Natural killer cell (primary cell): ENCODE measurements at regions not wholly inside any gene's neighbourhood (a gene's known extent, or its start where the extent isn't known, plus 50 kb on each side); places are given as distances from the start of the nearest gene placed in this dataset.

Experiments
- ATAC-seq, 3 donors: fragments of 150-1000 bp in 2 of 3; fragments of 200-7000 bp in 1 of 3; cut with Tn5 transposase; 1 replicate in 1 of 3; 2 replicates in 2 of 3; pipeline ENCODE4 v1.10.0; 2021; ENCODE audit warnings: mild to moderate bottlenecking in 2 of 3, moderate library complexity in 2 of 3
- DNase-seq, 2 donors: peaks; one replicate each; pipeline versions ENCODE4 v3.0.0 to v3.0.0-alpha.2; 2013 to 2021; ENCODE audit warnings: mixed read lengths in 1 of 2
- H3K27ac ChIP-seq: one replicate; pipeline ENCODE4 v1.5.1; 2013; ENCODE audit warnings: mild to moderate bottlenecking, low read length
- H3K27me3 ChIP-seq: one replicate; pipeline ENCODE4 v1.6.1; 2013; ENCODE audit warnings: low read length; ENCODE audit not compliant: control insufficient read depth, insufficient read depth
- H3K36me3 ChIP-seq: one replicate; pipeline ENCODE4 v1.6.1; 2013; ENCODE audit warnings: low read length; ENCODE audit not compliant: control insufficient read depth, insufficient read depth
- H3K4me1 ChIP-seq: one replicate; pipeline ENCODE4 v1.6.1; 2013; ENCODE audit warnings: low read length; ENCODE audit not compliant: control insufficient read depth, insufficient read depth
- H3K4me3 ChIP-seq: one replicate; pipeline ENCODE4 v1.5.1; 2013; ENCODE audit warnings: low read length
- H3K9me3 ChIP-seq: one replicate; pipeline ENCODE4 v1.6.1; 2013; ENCODE audit warnings: low read length; ENCODE audit not compliant: control insufficient read depth, insufficient read depth
- H3K27ac Mint-ChIP-seq, 2 donors: one replicate each; pipeline ENCODE4 v1.8.0; 2022; ENCODE audit warnings: mild to moderate bottlenecking in 2 of 2, mixed read lengths in 2 of 2, moderate library complexity in 1 of 2
- H3K27me3 Mint-ChIP-seq, 2 donors: one replicate each; pipeline ENCODE4 v1.8.0; 2022; ENCODE audit warnings: low read depth in 2 of 2, mixed read lengths in 2 of 2
- H3K36me3 Mint-ChIP-seq: one replicate; pipeline ENCODE4 v1.8.0; 2022; ENCODE audit warnings: mixed read lengths
- H3K4me1 Mint-ChIP-seq, 2 donors: one replicate each; pipeline ENCODE4 v1.8.0; 2022; ENCODE audit warnings: mixed read lengths in 2 of 2
- H3K4me3 Mint-ChIP-seq: one replicate; pipeline ENCODE4 v1.8.0; 2022; ENCODE audit warnings: mild to moderate bottlenecking, moderate library complexity, mixed read lengths
- H3K9me3 Mint-ChIP-seq, 2 donors: one replicate each; pipeline ENCODE4 v1.8.0; 2022; ENCODE audit warnings: mixed read lengths in 2 of 2
- WGBS: methylation state at CpG from one replicate; pipeline ENCODE4 v1.1.7; 2013; ENCODE audit warnings: missing lambda C conversion rate; ENCODE audit not compliant: insufficient coverage; 5-methylcytosine and 5-hydroxymethylcytosine counted together
- intact Hi-C: fragments of 100-400 bp; cut with micrococcal nuclease; formaldehyde crosslinking; loops from one replicate; pipeline ENCODE4 v1.14.2; 2022
- TF ChIP-seq, protein P1 (sequence below): fragments of 200-600 bp; IDR thresholded peaks from one replicate; pipeline ENCODE4 v1.8.0; 2022; ENCODE audit warnings: antibody characterized with exemption

DNA sequence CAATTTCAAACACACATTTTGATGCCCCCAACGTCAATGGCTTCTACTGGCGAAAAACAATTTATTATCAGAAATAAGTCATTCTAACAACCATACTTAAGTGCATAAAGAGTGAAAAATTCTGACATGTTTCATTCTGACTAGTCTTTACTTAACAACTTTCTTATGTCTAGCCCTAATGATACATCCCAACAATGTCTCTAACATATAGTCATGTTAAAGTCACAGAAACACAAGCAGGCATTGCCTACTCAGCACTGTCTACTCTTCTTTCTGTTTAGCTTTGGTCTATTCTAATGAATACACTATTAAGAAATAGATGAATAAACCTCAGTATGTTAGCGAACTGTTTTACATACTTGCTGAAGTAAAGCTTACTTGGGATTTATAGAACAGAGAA lies 105.8 kb upstream of the DUSP10 start:
- Mint-ChIP-seq H3K4me1 (no peaks in the 10 kb centered on the region), H3K27ac (no peak overlapping the region), H3K36me3 (no peaks in the 10 kb centered on the region), H3K27me3 (no peaks in the 10 kb centered on the region), H3K9me3 (no peaks in the 10 kb centered on the region), H3K4me3 (no peak overlapping the region)
- Histone ChIP-seq H3K4me3 (no peak overlapping the region), H3K27me3 (no peaks in the 10 kb centered on the region), H3K4me1 (no peaks in the 10 kb centered on the region), H3K36me3 (no peaks in the 10 kb centered on the region), H3K27ac (no peak overlapping the region), H3K9me3 (no peaks in the 10 kb centered on the region)
- TF ChIP-seq, protein P1, sequence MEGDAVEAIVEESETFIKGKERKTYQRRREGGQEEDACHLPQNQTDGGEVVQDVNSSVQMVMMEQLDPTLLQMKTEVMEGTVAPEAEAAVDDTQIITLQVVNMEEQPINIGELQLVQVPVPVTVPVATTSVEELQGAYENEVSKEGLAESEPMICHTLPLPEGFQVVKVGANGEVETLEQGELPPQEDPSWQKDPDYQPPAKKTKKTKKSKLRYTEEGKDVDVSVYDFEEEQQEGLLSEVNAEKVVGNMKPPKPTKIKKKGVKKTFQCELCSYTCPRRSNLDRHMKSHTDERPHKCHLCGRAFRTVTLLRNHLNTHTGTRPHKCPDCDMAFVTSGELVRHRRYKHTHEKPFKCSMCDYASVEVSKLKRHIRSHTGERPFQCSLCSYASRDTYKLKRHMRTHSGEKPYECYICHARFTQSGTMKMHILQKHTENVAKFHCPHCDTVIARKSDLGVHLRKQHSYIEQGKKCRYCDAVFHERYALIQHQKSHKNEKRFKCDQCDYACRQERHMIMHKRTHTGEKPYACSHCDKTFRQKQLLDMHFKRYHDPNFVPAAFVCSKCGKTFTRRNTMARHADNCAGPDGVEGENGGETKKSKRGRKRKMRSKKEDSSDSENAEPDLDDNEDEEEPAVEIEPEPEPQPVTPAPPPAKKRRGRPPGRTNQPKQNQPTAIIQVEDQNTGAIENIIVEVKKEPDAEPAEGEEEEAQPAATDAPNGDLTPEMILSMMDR = no peak
- DNase-seq = no peak
- no peak for ATAC-seq
- 100% methylated on average over 1 of the region's 3 CpGs for WGBS
- intact Hi-C loops = no loop called here

GRCh38 chr1:221845650-221846371 lies 103.9 kb upstream of the DUSP10 start:
- Histone ChIP-seq H3K9me3 (no peaks in the 10 kb centered on the region), H3K27ac (no peak overlapping the region), H3K4me3 (no peak overlapping the region), H3K4me1 (no peaks in the 10 kb centered on the region), H3K36me3 (no peaks in the 10 kb centered on the region), H3K27me3 (no peaks in the 10 kb centered on the region)
- Mint-ChIP-seq H3K27me3 (no peaks in the 10 kb centered on the region), H3K27ac (no peak overlapping the region), H3K4me3 (no peak overlapping the region), H3K4me1 (peaks cover 3 to 4% of the 10 kb centered on the region in 2 donors), H3K36me3 (no peaks in the 10 kb centered on the region), H3K9me3 (no peaks in the 10 kb centered on the region)
- DNase-seq (no peak), ATAC-seq (no peak)
- 96% methylated on average over 9 of the region's 9 CpGs for WGBS
- TF ChIP-seq, protein P1 = no peak
- intact Hi-C loops = no loop called here

DNA sequence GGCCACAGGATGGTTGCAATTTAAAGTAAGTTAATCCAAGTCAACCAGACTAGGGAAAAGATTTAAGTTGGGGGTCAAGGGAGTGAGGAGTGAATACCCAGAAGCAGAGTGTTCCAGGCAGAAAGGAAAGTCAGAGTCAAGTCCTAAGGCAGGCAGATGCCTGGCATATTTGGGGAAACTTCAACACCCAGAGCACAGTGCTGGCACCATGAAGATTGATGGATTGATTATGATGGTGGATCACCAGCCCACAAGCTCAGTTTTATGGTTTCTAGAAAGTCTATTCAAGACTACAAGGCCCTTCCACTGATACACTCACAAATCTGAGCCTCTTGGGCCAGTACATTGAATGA lies 100.1 kb upstream of the DUSP10 start:
- Histone ChIP-seq H3K4me3 (no peak overlapping the region), H3K9me3 (no peaks in the 10 kb centered on the region), H3K36me3 (no peaks in the 10 kb centered on the region), H3K27ac (no peak overlapping the region), H3K4me1 (peaks cover 28% of the 10 kb centered on the region), H3K27me3 (no peaks in the 10 kb centered on the region)
- H3K27ac Mint-ChIP-seq = peak overlapping the region in 1 of 2 donors; percentile 6
- no peaks in the 10 kb centered on the region for H3K9me3 Mint-ChIP-seq
- peaks cover 37 to 40% of the 10 kb centered on the region in 2 donors for H3K4me1 Mint-ChIP-seq
- DNase-seq (no peak), ATAC-seq (no peak)
- intact Hi-C loops = no loop called here
- H3K27me3 Mint-ChIP-seq = no peaks in the 10 kb centered on the region
- no peak overlapping the region for H3K4me3 Mint-ChIP-seq
- H3K36me3 Mint-ChIP-seq = no peaks in the 10 kb centered on the region
- TF ChIP-seq, protein P1 = no peak
